ENCODE measurements at regions not wholly inside any gene's neighbourhood (a gene's known extent, or its start where the extent isn't known, plus 50 kb on each side); places are given as distances from the start of the nearest gene placed in this dataset.
"Not testable (repeated sequence)": the region's sequence is repeated elsewhere in the genome, so short reads cannot be mapped to it uniquely, and the experiment has no call there.

- no peak for FAIRE-seq
- no peak for DNase-seq (ENCODE audit: insufficient read length, low spot score)
- no peak for TF ChIP-seq POLR2A (IDR thresholded peaks at IDR 0.05; ENCODE audit: low read depth, low read length)
Measured at GRCh38 chr17:51467336-51467735, 207.0 kb downstream of the UTP18 start.

GRCh38 chr17:51472670-51473205 lies 212.4 kb downstream of the UTP18 start:
- TF ChIP-seq POLR2A (IDR thresholded peaks at IDR 0.05; ENCODE audit: low read depth, low read length) = no peak
- no peak for FAIRE-seq
- no peak for DNase-seq (ENCODE audit: insufficient read length, low spot score)

GRCh38 chr17:51474764-51475163 lies 214.4 kb downstream of the UTP18 start:
- FAIRE-seq (no peak), DNase-seq (ENCODE audit: insufficient read length, low spot score) (no peak)
- TF ChIP-seq POLR2A (IDR thresholded peaks at IDR 0.05; ENCODE audit: low read depth, low read length) = no peak

- TF ChIP-seq POLR2A (IDR thresholded peaks at IDR 0.05; ENCODE audit: low read depth, low read length) = no peak
- FAIRE-seq (no peak), DNase-seq (ENCODE audit: insufficient read length, low spot score) (no peak)
Measured at GRCh38 chr17:51475730-51476129, 215.4 kb downstream of the UTP18 start.

GRCh38 chr17:51479303-51479702 lies 219.0 kb downstream of the UTP18 start:
- FAIRE-seq (no peak), DNase-seq (ENCODE audit: insufficient read length, low spot score) (no peak)
- no peak for TF ChIP-seq POLR2A (IDR thresholded peaks at IDR 0.05; ENCODE audit: low read depth, low read length)

- no peak for FAIRE-seq
- no peak for TF ChIP-seq POLR2A (IDR thresholded peaks at IDR 0.05; ENCODE audit: low read depth, low read length)
- no peak for DNase-seq (ENCODE audit: insufficient read length, low spot score)
Measured at GRCh38 chr17:51481370-51481769, 221.0 kb downstream of the UTP18 start.

GRCh38 chr17:51482248-51482647 lies 221.9 kb downstream of the UTP18 start:
- not testable (repeated sequence) for FAIRE-seq; DNase-seq (ENCODE audit: insufficient read length, low spot score)

- no peak for TF ChIP-seq POLR2A (IDR thresholded peaks at IDR 0.05; ENCODE audit: low read depth, low read length)
- FAIRE-seq (no peak), DNase-seq (ENCODE audit: insufficient read length, low spot score) (no peak)
Measured at GRCh38 chr17:51486091-51486490, 225.7 kb downstream of the UTP18 start.

- DNase-seq (ENCODE audit: insufficient read length, low spot score) = no peak
- no peak for FAIRE-seq
- no peak for TF ChIP-seq POLR2A (IDR thresholded peaks at IDR 0.05; ENCODE audit: low read depth, low read length)
Measured at GRCh38 chr17:51486885-51487520, 226.7 kb downstream of the UTP18 start.

GRCh38 chr17:51487947-51488346 lies 227.6 kb downstream of the UTP18 start:
- no peak for TF ChIP-seq POLR2A (IDR thresholded peaks at IDR 0.05; ENCODE audit: low read depth, low read length)
- FAIRE-seq (no peak), DNase-seq (ENCODE audit: insufficient read length, low spot score) (peak; percentile 14)

- no peak for TF ChIP-seq POLR2A (IDR thresholded peaks at IDR 0.05; ENCODE audit: low read depth, low read length)
- no peak for DNase-seq (ENCODE audit: insufficient read length, low spot score)
- FAIRE-seq = no peak
Measured at GRCh38 chr17:51491416-51491815, 231.1 kb downstream of the UTP18 start.

- DNase-seq (ENCODE audit: insufficient read length, low spot score) (no peak), FAIRE-seq (no peak)
- no peak for TF ChIP-seq POLR2A (IDR thresholded peaks at IDR 0.05; ENCODE audit: low read depth, low read length)
Measured at GRCh38 chr17:51493206-51493605, 232.9 kb downstream of the UTP18 start.

GRCh38 chr17:51496378-51496777 lies 236.0 kb downstream of the UTP18 start:
- TF ChIP-seq POLR2A (IDR thresholded peaks at IDR 0.05; ENCODE audit: low read depth, low read length) = no peak
- FAIRE-seq (no peak), DNase-seq (ENCODE audit: insufficient read length, low spot score) (no peak)

- no peak for DNase-seq (ENCODE audit: insufficient read length, low spot score)
- no peak for FAIRE-seq
- TF ChIP-seq POLR2A (IDR thresholded peaks at IDR 0.05; ENCODE audit: low read depth, low read length) = no peak
Measured at GRCh38 chr17:51499897-51500296, 239.6 kb downstream of the UTP18 start.

- no peak for TF ChIP-seq POLR2A (IDR thresholded peaks at IDR 0.05; ENCODE audit: low read depth, low read length)
- DNase-seq (ENCODE audit: insufficient read length, low spot score) (no peak), FAIRE-seq (no peak)
Measured at GRCh38 chr17:51500454-51500853, 240.1 kb downstream of the UTP18 start.

Measured in H54 (cell line).